HS-5 (cell line): ENCODE measurements at regions not wholly inside any gene's neighbourhood (a gene's known extent, or its start where the extent isn't known, plus 50 kb on each side); places are given as distances from the start of the nearest gene placed in this dataset.
"Not testable (repeated sequence)": the region's sequence is repeated elsewhere in the genome, so short reads cannot be mapped to it uniquely, and the experiment has no call there.

ENCODE experiments used
- DNase-seq: peaks from one replicate; pipeline ENCODE4 v3.0.0-alpha.2; 2012; ENCODE audit warnings: low read depth

DNA sequence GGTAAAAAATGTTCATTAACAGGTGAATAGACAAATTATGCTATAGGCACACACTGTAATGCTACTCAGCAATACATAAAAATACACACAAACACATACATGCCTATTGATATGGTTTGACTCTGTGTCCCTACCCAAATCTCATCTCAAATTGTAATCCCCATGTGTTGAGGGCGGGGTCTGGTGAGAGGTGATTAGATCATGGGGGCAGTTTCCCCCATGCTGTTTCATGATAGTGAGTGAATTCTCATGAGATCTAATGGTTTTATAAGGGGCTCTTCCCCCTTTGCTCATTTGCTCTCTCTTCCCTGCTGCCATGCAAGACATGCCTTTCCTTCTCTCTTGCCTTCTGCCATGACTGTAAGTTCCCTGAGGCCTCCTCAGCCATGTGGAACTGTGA lies 403.1 kb upstream of the RORB start:
- DNase-seq, result not testable (repeated sequence)

DNA sequence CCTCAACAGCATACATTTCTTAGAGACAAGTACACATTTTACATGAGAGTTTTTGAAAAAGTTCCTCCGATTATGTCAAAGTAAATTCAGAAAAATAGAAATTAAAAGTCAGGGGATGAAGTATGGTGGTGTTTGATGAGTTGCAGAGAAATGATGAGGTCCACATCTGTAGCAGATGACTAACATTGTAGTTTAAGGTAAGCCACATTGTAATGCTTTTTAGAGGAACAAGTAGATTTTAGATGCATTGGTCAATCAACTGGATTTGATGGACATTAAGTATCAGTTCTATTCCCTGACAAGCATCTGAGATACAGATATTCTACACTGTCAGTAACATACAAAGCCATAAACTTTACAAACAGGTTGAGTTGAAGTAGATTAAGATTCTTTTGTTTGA lies 402.4 kb upstream of the RORB start:
- no peak for DNase-seq

DNA sequence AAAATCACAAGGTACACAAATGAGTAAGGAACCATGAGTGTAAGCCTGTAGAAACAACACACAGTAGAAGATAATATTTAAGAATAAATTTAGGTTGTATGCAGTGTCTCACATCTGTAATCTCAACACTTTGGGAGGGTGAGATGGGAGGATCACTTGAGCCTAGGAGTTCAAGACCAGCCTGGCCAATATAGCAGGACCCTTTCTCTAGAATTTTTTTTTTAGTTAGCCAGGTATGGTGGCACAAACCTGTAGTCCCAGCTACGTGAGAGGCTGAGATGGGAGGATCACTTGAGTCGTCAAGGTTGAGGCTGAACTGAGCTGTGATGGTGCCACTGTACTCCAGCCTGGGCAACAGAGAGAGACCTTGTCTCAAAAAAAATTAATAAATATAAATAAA lies 401.2 kb upstream of the RORB start:
- no peak for DNase-seq

DNA sequence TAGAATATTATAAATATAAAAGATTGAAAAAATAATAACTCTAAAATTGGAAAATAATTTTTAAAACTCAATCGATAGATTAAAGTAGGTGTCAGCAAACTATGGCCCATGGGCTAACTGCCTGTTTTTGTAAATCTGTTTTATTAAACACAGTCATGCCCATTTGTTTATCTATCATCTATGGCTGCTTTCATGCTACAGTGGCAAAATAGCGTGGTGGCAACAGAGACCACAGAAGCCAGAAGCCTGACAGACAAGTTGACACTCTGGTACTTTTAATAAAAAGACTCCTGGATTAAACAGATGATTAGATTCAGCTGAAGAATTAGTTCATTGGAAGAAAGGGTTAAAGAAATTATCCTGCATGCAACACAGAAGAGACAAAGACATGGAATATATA lies 400.7 kb upstream of the RORB start:
- DNase-seq, result no peak

DNA sequence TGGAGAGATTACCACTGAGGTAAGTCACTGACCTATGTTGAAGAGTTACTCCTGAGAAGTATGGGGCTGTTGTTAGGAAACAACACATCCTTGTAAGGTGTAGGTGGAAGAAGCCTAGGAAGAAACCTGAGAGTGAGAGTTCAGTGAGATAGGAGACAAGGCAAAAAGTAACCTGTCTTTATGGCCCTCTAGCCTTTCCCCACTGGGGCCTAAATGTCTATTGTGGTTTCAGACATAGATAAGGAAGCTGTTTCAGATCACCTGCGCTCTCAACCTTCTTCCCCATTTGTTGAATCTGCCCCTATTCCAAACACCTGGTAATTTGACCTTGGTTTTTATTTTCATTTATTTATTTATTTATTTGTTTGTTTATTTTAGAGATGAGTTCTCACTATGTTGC lies 397.1 kb upstream of the RORB start:
- DNase-seq, result no peak

DNA sequence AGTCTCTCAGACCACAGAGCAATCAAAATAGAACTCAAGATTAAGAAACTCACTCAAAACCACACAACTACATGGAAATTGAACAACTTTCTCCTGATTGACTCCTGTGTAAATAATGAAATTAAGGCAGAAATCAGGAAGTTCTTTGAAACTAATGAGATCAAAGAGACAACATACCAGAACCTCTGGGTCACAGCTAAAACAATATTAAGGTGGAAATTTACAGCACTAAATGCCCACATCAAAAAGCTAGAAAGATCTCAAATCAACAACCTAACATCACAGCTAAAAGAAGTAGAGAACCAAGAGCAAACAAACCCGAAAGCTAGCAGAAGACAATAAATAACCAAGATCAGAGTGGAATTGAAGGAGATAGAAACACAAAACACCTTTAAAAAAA lies 395.0 kb upstream of the RORB start:
- not testable (repeated sequence) for DNase-seq

DNA sequence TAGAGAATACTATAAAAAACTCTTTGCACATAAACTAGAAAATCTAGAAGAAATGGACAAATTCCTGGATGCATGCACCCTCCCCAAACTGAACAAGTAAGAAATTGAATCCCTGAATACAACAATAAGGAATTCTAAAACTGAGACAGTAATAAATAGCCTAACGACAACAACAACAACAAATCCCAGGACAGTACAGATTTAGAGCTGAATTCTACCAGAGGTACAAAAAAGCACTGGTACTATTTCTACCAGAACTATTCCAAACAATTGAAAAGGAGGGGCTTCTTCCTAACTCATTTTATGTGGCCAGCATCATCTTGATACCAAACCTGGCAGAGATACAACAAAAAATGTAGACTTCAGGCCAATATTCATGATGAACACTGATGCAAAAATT lies 394.4 kb upstream of the RORB start:
- DNase-seq, result no peak

DNA sequence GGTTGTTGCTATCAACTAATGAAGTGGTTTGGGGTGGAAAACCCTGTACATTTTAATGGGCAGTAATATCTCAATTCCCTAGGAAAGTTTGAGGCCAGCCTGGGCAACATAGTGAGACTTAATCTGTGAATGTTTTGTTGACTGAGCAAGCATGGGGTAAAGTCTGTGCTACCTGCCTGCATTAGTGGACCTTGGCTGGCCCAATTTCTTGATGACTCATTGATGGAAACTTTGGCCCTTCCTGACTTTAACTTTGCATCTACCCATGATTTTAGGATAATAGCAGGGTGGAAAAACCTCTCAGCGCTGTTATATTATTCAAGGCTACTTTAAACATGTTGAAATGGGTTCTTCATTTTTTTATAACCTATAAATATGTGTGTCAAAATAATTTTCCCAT lies 389.4 kb upstream of the RORB start:
- no peak for DNase-seq

DNA sequence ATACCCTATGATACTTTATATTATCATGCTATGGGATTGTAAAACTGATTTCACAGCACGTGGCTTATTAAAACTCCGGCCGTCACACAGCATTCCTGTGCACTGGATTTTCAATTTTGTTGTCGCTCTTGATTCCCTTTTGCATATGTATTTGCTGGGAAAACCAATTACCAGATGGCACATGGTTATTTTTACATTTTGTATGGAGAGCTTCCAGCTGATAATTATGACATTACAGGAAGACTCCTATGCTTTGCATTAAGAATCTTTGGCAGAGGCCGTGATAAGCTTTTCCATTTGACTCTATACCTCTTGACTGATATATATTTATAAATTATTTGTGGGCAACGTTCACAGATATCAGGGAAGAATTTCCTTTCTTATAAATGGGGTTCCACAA lies 381.2 kb upstream of the RORB start:
- DNase-seq, result no peak

DNA sequence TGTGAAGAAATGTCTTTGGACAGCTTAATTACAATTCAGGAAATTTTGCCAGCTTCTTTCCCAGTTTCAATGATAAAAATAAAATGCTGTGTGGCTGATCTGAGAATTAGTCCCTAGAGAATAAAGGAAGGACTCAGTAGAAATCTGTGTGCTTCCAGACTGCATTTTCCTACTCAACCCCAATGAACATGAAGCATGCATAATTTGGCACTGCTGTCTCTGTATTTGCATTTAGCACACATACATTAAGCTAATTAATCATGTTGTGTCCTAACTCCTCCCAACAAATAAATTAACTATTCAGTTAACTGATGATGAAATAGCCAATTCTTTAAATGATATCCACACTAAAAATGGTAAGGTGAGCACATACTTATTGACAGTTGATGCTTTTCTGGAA lies 380.0 kb upstream of the RORB start:
- no peak for DNase-seq

DNA sequence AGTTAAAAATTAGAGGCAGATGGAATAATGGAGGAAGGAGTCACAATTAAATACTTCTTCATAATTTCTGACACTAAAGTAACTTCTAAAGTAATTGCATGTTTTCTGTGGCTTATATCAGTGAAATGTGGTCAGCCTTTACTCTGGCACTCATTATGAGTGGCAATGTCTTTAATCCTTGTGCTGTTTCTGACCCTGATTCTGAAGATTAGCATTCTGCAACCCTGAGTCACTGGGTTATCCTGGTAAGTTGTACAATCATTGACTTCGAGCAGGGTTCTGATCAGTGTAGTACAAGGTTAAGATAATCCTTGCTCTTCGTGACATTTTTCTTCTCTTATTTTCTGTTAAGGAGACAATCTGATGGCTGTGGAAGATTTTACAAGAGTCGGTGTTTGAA lies 379.4 kb upstream of the RORB start:
- no peak for DNase-seq

DNA sequence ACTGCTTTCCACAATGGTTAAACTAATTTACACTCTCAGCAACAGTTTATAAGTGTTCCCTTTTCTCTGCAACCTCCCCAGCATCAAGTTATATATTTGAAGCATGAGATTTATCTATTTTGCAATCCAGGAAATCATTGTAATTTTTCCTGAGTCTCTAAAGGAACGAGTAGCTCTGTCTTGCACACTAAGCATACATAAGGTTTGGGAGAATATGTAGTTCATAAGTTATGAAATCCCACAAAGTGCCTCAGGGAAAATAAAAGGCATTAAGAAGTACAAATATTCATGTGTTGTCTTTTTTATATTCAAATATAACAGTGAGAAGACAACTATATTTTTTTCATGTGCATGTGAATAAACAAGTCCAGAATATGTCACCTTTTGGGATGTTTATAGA lies 377.1 kb upstream of the RORB start:
- DNase-seq, result no peak

DNA sequence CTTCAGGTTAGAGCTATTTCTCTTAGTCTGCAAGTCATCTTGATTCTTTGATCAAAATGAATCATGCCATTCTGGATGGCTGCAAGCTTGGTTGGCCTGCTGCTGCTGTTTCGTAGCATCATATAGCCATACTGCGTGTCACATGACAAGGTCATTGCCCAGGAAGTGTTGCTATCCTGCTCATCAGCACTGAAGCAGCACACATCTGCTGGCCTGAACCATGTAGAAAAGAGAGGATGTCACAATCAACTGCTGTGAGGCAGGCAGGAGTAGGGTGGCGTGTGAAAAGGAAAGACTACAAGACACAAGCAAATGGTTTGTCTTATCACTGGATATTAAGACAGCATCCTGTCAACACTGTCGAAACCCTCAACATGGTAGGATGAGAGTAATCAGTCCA lies 376.7 kb upstream of the RORB start:
- no peak for DNase-seq

DNA sequence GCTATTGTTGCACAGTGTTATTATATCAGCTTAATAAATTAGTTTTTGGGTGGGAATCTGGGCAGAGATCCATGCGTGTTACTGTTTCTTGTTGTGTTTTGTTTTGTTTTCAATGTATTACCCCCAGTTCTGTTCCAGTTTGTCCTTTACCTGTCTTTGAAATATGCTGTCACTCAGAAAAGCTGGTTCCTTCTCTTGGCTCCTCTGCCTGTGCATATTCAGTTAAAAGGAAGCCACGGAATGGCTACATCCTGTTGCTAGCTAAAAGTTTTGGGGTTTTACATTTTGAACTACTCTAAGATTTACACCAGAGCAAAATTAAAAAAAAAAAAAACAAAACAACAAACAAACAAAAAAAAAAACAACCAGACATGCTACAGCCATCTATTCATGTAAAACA lies 374.9 kb upstream of the RORB start:
- no peak for DNase-seq

DNA sequence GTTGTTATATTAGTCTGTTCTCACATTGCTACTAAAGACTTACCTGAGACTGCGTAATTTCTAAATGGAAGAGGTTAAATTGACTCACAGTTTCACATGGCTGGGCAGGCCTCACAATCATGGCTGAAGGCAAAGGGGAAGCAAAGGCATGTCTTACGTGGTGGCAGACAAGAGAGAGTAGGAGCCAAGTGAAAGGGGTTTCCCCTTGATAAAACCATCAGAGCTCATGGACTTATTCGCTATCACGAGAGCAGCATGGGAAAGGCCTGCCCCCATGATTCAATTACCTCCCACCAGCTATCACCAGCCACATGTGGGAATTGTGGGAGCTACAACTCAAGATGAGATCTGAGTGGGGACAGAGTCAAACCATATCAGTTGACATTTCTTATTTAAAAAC lies 374.5 kb upstream of the RORB start:
- DNase-seq, result no peak

DNA sequence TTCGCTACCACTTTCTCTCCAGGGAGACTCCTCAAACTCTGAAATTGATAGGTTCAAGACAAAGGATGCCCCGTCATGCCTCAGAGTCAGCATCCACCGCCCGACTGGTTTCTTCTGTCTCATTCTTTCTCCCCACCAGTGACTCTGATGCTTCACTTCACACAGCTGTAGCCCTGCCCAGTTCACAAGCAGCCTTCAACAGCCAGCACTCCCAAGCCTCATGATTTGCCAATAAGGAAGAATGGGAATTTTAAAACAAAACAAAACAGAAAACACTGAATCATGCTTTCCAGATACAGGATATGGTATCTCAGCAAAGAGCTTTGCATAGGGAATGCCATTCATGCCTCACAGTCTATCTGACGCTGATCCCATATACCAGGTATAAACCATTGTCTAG lies 371.2 kb upstream of the RORB start:
- DNase-seq, result no peak

DNA sequence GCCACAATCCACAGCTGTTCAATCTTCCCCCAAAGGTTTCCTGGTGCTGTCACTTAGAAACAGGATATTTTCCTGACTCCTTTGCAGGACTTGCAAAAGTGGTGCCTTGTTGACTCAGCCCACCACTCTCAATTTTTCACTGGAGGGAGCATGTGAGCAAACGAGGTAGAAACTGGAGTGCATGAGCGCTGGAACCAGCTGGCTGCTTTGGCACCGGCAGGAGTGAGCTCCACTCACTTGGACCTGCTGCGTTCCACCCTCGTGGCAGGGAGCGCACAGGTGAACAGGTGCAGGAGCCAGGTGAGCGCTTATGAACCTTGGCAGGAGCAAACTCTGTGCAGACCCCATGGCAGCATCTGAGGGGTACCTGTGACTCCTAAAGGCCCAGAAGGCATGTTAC lies 364.1 kb upstream of the RORB start:
- no peak for DNase-seq

DNA sequence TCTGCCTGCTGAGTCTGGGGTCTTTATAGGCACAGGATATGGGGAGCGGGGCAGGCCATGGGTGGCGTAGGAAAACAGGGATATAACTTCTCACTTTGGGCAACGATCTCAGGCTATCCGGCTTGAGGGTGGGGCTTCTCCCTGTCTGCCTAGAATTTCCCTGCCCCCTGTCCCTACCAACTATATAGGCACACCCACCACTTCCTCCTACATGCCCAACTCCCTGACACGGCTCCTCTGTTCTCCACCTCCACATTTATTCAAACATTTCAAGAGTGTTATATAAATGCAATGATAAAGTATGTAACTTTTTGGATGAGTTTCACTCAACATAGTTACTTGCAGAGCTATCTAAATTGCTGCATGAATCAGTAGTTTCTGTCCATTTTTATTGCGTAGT lies 363.2 kb upstream of the RORB start:
- DNase-seq, result no peak

DNA sequence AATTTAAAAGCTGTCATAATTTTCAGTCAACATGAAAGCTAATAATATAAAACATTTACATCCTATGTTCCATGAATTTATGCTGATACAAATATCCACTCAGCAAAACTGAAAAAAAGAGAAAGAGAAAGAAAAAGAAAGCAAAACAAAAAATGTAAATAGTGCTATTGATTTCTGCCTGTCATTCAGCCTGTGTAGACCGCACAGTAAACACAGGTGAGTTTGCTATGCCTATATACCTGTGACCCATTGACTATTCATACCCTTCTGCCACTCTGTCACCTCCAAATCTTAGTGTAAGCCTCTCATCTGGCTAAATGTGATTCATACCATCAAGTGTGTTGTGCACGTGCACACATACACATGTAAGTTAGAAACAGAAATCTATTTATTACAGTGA lies 359.0 kb upstream of the RORB start:
- no peak for DNase-seq

DNA sequence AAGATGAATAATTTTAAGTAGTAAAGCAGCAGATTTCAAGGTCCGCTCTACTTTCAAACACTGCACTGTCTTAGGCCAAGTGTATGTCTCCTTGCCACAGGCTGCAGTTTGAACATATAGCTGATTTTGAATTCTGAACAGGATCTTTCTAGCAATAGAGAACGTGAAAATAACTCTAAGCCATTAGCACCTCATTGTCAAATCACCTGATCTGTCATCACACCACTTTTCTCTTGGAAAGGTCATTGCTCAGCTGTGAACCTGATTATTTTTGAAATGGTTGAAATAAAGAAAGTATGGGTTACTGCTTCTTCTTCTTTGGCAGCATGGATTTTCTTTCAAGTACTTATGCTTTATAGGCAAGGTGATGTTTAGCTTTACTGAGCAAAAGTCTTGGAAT lies 357.0 kb upstream of the RORB start:
- DNase-seq, result no peak

DNA sequence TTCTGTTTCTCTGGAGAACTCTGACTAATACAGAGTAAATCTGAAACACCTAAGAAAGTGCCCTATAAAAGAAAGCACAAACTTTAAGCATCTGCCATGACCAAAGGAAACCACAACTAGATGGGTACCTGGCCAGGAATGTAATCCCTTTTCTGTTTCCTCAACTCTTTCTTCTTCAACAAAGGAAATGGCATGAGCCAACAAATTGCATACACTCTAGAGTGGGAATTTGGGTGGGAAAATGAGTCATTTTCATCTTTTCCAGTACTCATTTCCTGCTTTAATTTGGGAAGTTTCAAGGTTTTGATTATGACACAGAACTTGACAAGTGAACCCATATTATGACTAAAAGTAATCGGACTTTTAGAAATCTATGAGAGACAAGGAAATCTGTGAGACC lies 349.2 kb upstream of the RORB start:
- DNase-seq, result peak; percentile 68

DNA sequence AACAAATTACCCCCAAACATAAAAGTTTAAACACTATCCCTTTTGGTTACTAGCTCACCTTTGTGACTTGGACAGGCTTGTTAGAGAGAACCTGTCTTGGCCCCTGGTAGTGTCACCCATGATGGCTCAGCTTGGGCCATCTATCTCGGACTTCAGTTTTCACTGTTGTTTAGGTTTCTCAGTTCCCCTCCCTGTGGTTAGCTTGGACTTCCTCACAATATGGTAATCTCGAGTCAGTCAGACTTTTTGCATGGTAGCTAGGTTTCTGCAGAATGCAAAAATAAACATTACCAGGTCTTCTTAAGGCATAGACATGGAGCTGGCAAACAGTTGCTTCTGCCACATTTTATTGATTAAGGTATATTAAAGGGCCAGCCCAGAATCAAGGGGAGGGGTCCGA lies 324.3 kb upstream of the RORB start:
- DNase-seq, result no peak

DNA sequence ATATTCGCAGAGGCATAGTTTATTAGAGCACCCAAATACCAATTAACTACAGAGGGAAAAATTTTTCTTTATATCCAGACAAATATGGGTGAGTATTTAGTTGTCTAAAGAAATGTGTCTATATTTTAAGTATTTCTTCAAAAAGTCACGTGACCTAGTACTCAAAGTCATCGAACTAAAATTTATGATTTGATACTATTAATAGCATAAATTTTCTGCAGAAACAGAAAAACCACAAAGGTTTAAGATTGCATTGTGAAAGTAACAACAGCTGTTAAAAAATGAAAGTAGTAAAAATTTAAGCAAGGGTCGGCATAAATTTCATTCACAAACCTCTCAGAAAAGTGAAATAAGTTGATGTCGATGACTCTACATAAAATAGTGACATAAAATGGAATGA lies 323.9 kb upstream of the RORB start:
- DNase-seq, result no peak

DNA sequence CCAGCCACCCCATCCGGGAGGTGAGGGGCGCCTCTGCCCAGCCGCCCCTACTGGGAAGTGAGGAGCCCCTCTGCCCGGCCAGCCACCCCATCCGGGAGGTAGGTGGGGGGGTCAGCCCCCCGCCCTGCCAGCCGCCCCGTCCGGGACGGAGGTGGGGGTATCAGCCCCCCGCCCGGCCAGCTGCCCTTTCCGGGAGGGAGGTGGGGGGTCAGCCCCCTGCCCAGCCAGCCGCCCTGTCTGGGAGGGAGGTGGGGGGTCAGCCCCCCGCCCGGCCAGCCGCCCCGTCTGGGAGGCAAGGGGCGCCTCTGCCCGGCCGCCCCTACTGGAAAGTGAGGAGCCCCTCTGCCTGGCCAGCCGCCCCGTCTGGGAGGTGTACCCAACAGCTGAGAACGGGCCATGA lies 299.4 kb upstream of the RORB start:
- DNase-seq, result not testable (repeated sequence)

DNA sequence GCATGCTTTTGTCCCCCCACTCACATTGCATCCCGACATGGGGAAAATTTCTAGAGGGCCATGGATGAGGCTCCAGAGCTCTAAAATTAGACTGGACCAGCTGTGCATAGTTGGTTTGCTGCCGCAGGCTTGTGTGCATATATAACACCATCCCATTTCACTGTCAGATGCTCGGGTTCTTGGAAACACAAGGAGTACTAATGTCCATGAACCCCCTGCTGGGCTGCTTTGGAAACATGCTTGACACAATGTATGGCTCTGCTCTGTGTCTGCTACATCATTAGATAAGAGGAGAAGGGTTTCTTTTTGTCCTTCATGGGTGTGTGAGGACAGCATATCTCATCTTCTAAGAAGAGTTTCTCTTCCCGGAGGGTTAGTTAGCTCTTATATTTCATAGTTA lies 292.1 kb upstream of the RORB start:
- no peak for DNase-seq
